Smooth muscle cell (in vitro differentiated cells): ENCODE measurements at regions not wholly inside any gene's neighbourhood (a gene's known extent, or its start where the extent isn't known, plus 50 kb on each side); places are given as distances from the start of the nearest gene placed in this dataset.

Experiments used
- DNase-seq: peaks from one replicate; lab custom pipeline; 2025; ENCODE audit not compliant: unreplicated experiment; lab: John Stamatoyannopoulos, UW
- H2AFZ ChIP-seq: fragments of 200-600 bp; sonication (generic); 2 replicates; pipeline ENCODE4 v1.6.0; 2016; ENCODE audit warnings: antibody characterized with exemption, low read depth, mild to moderate bottlenecking
- H3F3A ChIP-seq: fragments of 200-600 bp; sonication (generic); 2 replicates; pipeline ENCODE4 v1.6.0; 2017; ENCODE audit warnings: antibody characterized with exemption, low read depth
- H3K27ac ChIP-seq: fragments of 200-600 bp; sonication (generic); 2 replicates; pipeline ENCODE4 v1.5.1; 2016; ENCODE audit warnings: low read depth, mild to moderate bottlenecking
- H3K27me3 ChIP-seq: fragments of 200-600 bp; sonication (generic); 2 replicates; pipeline ENCODE4 v1.6.1; 2016; ENCODE audit warnings: low read depth, mild to moderate bottlenecking
- H3K36me3 ChIP-seq: fragments of 200-600 bp; sonication (generic); 2 replicates; pipeline ENCODE4 v1.5.1; 2016; ENCODE audit warnings: low read depth
- H3K4me1 ChIP-seq: fragments of 200-600 bp; sonication (generic); 2 replicates; pipeline ENCODE4 v1.5.1; 2016; ENCODE audit warnings: low read depth
- H3K4me2 ChIP-seq: fragments of 200-600 bp; sonication (generic); 2 replicates; pipeline ENCODE4 v1.6.0; 2016; ENCODE audit warnings: mild to moderate bottlenecking
- H3K4me3 ChIP-seq: fragments of 200-600 bp; sonication (generic); 2 replicates; pipeline ENCODE4 v1.5.1; 2016; ENCODE audit warnings: mild to moderate bottlenecking
- H3K79me2 ChIP-seq: fragments of 200-600 bp; sonication (generic); 2 replicates; pipeline ENCODE4 v1.6.0; 2016; ENCODE audit warnings: low read depth, mild to moderate bottlenecking
- H3K9ac ChIP-seq: fragments of 200-600 bp; sonication (generic); 2 replicates; pipeline ENCODE4 v1.6.0; 2016; ENCODE audit warnings: low read depth
- H3K9me3 ChIP-seq: fragments of 200-600 bp; sonication (generic); replicated peaks from 2 replicates; pipeline ENCODE4 v1.5.1; 2016; ENCODE audit warnings: low read depth
- H4K20me1 ChIP-seq: fragments of 200-600 bp; sonication (generic); 2 replicates; pipeline ENCODE4 v1.6.0; 2016; ENCODE audit warnings: low read depth
- WGBS: methylation state at CpG from one replicate; pipeline ENCODE4 v1.1.7; 2016; ENCODE audit warnings: low lambda C conversion rate; 5-methylcytosine and 5-hydroxymethylcytosine counted together
- TF ChIP-seq, protein P1 (sequence below): fragments of 200-600 bp; sonication (generic); IDR thresholded peaks from 2 replicates; pipeline ENCODE4 v1.5.1; 2017; ENCODE audit warnings: borderline replicate concordance, mild to moderate bottlenecking, antibody characterized with exemption; ENCODE audit not compliant: insufficient read depth, poor library complexity, severe bottlenecking

DNA sequence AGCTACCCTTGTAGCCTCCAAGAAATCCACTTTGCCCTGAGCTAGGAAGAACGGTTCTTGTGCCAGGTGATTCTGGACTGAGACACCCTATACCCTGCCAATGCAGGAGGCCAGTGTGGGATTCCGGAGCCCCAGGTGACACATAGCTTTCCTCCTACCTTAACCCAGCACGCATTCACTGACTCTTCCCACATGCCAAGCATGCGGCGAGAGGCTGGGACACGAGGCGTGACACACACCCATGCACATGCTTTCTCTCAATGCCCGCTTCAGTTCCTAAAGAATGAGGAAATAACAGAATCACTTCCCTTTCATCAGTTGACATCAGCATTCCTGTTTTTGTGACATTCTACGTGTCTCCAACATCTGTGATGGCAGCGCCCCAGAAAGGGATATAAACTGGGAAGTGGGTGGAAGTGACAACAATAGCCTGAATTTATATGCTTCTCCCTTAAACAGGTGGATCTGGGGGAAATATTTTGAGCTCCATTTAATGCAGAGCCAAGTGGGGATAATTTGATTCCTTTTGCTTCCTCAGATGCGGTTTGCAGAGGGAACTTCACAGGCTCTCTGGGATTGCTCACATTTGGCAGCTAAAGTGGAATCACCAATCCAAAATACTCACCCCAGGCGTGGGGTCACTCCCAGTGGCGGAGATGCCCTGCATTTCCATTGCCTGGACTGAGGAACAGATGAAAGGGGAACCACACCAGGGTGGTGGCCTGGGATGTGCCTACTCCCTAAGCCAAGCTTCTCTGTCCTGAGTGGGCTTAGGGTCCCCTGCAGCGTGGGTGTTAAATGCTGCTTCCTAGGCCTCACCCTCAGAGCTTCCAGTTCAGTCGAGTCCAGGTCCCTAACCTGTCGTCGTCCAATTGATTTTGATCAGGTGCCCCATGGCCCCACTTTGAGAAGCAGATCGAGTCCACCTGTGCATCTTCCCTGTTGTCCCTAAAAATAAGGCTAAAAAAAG lies 445.1 kb downstream of the SIPA1L2 start:
- Histone ChIP-seq H3K4me1 (no peaks in the 10 kb centered on the region), H3K36me3 (no peaks in the 10 kb centered on the region), H2AFZ (no peak overlapping the region), H3F3A (no peaks in the 10 kb centered on the region), H3K9ac (no peak overlapping the region), H4K20me1 (no peaks in the 10 kb centered on the region), H3K4me3 (no peak overlapping the region), H3K79me2 (no peaks in the 10 kb centered on the region), H3K9me3 (no peaks in the 10 kb centered on the region), H3K27me3 (no peaks in the 10 kb centered on the region), H3K4me2 (no peak overlapping the region), H3K27ac (no peak overlapping the region)
- DNase-seq: no peak
- TF ChIP-seq, protein P1, sequence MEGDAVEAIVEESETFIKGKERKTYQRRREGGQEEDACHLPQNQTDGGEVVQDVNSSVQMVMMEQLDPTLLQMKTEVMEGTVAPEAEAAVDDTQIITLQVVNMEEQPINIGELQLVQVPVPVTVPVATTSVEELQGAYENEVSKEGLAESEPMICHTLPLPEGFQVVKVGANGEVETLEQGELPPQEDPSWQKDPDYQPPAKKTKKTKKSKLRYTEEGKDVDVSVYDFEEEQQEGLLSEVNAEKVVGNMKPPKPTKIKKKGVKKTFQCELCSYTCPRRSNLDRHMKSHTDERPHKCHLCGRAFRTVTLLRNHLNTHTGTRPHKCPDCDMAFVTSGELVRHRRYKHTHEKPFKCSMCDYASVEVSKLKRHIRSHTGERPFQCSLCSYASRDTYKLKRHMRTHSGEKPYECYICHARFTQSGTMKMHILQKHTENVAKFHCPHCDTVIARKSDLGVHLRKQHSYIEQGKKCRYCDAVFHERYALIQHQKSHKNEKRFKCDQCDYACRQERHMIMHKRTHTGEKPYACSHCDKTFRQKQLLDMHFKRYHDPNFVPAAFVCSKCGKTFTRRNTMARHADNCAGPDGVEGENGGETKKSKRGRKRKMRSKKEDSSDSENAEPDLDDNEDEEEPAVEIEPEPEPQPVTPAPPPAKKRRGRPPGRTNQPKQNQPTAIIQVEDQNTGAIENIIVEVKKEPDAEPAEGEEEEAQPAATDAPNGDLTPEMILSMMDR: no peak
- WGBS: 97% methylated on average over 18 of the region's 18 CpGs

DNA sequence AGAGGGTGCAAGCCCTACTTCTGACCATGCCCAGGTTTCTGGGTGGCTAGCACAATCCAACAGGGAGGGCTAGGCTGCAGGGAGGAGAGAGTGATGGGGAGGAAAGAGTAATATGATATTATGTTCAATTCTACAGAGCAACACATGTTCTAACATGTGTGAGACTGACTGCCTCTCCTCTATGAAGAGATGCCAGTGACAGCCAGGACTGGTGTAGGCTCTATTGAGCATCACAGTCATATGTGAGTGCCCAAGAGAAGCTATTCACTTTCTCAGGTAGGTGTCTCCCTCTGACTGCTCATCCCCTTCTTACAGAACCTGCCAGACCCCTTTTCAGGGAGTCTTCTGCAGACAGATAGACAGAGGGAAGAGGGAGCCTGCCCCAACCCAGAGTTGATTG lies 446.1 kb downstream of the SIPA1L2 start:
- H3K27ac ChIP-seq: no peak overlapping the region
- H3K36me3 ChIP-seq: no peaks in the 10 kb centered on the region
- TF ChIP-seq, protein P1: no peak
- no peak overlapping the region for H3K4me3 ChIP-seq
- no peaks in the 10 kb centered on the region for H3K79me2 ChIP-seq
- H3K4me2 ChIP-seq: no peak overlapping the region
- no peak for DNase-seq
- H3K9ac ChIP-seq: no peak overlapping the region
- no peaks in the 10 kb centered on the region for H3K4me1 ChIP-seq
- H2AFZ ChIP-seq: no peak overlapping the region
- H3F3A ChIP-seq: no peaks in the 10 kb centered on the region
- no peaks in the 10 kb centered on the region for H3K27me3 ChIP-seq
- H4K20me1 ChIP-seq: no peaks in the 10 kb centered on the region
- H3K9me3 ChIP-seq: no peaks in the 10 kb centered on the region

DNA sequence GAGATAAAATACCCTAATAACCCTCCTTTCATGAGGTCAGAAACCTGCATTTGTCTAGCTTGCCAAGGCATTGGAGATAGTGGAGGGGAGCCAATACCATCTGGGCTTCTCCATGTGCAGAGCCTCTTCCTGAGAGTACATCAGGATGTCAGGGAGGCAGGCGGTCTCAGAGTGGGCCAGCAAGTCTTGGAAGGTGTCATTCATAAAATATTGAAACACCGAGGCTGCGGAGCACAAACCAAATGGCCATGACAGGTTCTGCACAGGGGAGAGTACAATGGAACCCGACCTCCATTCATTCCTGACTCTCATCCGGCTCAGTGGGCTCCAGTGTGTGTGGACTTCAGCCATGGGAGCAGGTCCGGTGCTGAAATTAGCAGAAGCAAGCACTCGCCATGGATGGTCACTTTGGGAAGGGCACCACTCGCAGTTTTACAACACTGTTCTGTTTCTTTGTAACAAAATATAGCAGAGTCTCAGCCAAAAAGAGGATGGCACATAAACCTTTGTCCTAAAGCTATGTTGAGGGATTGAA lies 446.6 kb downstream of the SIPA1L2 start:
- no peak overlapping the region for H3K4me2 ChIP-seq
- H3K36me3 ChIP-seq: no peaks in the 10 kb centered on the region
- H3K9ac ChIP-seq: no peak overlapping the region
- no peaks in the 10 kb centered on the region for H3K79me2 ChIP-seq
- H3K27ac ChIP-seq: no peak overlapping the region
- H3K4me1 ChIP-seq: no peaks in the 10 kb centered on the region
- DNase-seq: no peak
- TF ChIP-seq, protein P1: no peak
- 83% methylated on average over 8 of the region's 8 CpGs for WGBS
- no peak overlapping the region for H3K4me3 ChIP-seq
- H3F3A ChIP-seq: no peaks in the 10 kb centered on the region
- H4K20me1 ChIP-seq: no peaks in the 10 kb centered on the region
- H3K9me3 ChIP-seq: no peaks in the 10 kb centered on the region
- no peak overlapping the region for H2AFZ ChIP-seq
- no peaks in the 10 kb centered on the region for H3K27me3 ChIP-seq
